ENCODE measurements at regions not wholly inside any gene's neighbourhood (a gene's known extent, or its start where the extent isn't known, plus 50 kb on each side); places are given as distances from the start of the nearest gene placed in this dataset.

- TF ChIP-seq FOXP2 (optimal IDR thresholded peaks at IDR 0.05; ENCODE audit: borderline replicate concordance, extremely low read depth, extremely low read length, insufficient read depth): no peak
- no peak for TF ChIP-seq POLR2AphosphoS5 (IDR thresholded peaks at IDR 0.05; ENCODE audit: low read depth, low read length)
- no peak for TF ChIP-seq TAF1 (IDR thresholded peaks at IDR 0.05; ENCODE audit: borderline replicate concordance, insufficient read depth, low read length)
- TF ChIP-seq SIN3A (IDR thresholded peaks at IDR 0.05; ENCODE audit: borderline replicate concordance, insufficient read depth, low read length): no peak
- TF ChIP-seq, protein P1, sequence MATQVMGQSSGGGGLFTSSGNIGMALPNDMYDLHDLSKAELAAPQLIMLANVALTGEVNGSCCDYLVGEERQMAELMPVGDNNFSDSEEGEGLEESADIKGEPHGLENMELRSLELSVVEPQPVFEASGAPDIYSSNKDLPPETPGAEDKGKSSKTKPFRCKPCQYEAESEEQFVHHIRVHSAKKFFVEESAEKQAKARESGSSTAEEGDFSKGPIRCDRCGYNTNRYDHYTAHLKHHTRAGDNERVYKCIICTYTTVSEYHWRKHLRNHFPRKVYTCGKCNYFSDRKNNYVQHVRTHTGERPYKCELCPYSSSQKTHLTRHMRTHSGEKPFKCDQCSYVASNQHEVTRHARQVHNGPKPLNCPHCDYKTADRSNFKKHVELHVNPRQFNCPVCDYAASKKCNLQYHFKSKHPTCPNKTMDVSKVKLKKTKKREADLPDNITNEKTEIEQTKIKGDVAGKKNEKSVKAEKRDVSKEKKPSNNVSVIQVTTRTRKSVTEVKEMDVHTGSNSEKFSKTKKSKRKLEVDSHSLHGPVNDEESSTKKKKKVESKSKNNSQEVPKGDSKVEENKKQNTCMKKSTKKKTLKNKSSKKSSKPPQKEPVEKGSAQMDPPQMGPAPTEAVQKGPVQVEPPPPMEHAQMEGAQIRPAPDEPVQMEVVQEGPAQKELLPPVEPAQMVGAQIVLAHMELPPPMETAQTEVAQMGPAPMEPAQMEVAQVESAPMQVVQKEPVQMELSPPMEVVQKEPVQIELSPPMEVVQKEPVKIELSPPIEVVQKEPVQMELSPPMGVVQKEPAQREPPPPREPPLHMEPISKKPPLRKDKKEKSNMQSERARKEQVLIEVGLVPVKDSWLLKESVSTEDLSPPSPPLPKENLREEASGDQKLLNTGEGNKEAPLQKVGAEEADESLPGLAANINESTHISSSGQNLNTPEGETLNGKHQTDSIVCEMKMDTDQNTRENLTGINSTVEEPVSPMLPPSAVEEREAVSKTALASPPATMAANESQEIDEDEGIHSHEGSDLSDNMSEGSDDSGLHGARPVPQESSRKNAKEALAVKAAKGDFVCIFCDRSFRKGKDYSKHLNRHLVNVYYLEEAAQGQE (IDR thresholded peaks at IDR 0.05; ENCODE audit: insufficient read depth in 1 of 2, low read depth in 2 of 2, low read length in 2 of 2): no peak
These were observed 208.3 kb upstream of the SYT4 start for GRCh38 chr18:43485545-43485963.

- TF ChIP-seq, protein P1 (IDR thresholded peaks at IDR 0.05; ENCODE audit: insufficient read depth in 1 of 2, low read depth in 2 of 2, low read length in 2 of 2): no peak
- TF ChIP-seq SIN3A (IDR thresholded peaks at IDR 0.05; ENCODE audit: borderline replicate concordance, insufficient read depth, low read length) (no peak), FOXP2 (optimal IDR thresholded peaks at IDR 0.05; ENCODE audit: borderline replicate concordance, extremely low read depth, extremely low read length, insufficient read depth) (no peak), TAF1 (IDR thresholded peaks at IDR 0.05; ENCODE audit: borderline replicate concordance, insufficient read depth, low read length) (no peak), POLR2AphosphoS5 (IDR thresholded peaks at IDR 0.05; ENCODE audit: low read depth, low read length) (no peak)
These were observed 209.2 kb upstream of the SYT4 start for GRCh38 chr18:43486462-43486861.

GRCh38 chr18:43501099-43501498 is 223.8 kb upstream of the SYT4 start:
- TF ChIP-seq SIN3A (IDR thresholded peaks at IDR 0.05; ENCODE audit: borderline replicate concordance, insufficient read depth, low read length) (no peak), POLR2AphosphoS5 (IDR thresholded peaks at IDR 0.05; ENCODE audit: low read depth, low read length) (no peak), TAF1 (IDR thresholded peaks at IDR 0.05; ENCODE audit: borderline replicate concordance, insufficient read depth, low read length) (no peak), FOXP2 (optimal IDR thresholded peaks at IDR 0.05; ENCODE audit: borderline replicate concordance, extremely low read depth, extremely low read length, insufficient read depth) (no peak)
- TF ChIP-seq, protein P1 (IDR thresholded peaks at IDR 0.05; ENCODE audit: insufficient read depth in 1 of 2, low read depth in 2 of 2, low read length in 2 of 2): no peak

DNA sequence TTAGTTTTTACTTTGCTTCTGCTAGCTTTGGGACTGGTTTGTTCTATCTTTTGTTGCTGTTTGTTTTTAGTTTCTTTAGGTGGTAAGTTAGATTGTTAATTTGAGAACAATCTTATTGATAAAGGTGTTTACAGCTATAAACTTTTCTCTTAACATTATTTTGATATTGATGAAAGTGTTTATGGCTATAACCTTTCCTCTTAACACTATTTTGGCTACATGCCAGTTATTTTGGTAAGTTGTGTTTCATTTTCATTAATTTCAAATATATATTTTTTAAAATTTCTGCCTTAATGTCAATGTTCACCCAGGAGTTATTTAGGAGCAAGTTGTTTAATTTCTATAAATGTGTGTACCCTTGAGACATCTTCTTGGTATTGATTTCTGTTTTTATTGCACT is 229.6 kb upstream of the SYT4 start:
- TF ChIP-seq, protein P1 (IDR thresholded peaks at IDR 0.05; ENCODE audit: insufficient read depth in 1 of 2, low read depth in 2 of 2, low read length in 2 of 2): no peak
- no peak for TF ChIP-seq FOXP2 (optimal IDR thresholded peaks at IDR 0.05; ENCODE audit: borderline replicate concordance, extremely low read depth, extremely low read length, insufficient read depth)
- TF ChIP-seq SIN3A (IDR thresholded peaks at IDR 0.05; ENCODE audit: borderline replicate concordance, insufficient read depth, low read length): no peak
- TF ChIP-seq TAF1 (IDR thresholded peaks at IDR 0.05; ENCODE audit: borderline replicate concordance, insufficient read depth, low read length): no peak
- TF ChIP-seq POLR2AphosphoS5 (IDR thresholded peaks at IDR 0.05; ENCODE audit: low read depth, low read length): no peak

Data from PFSK-1 (cell line).